GM23338 (cell line): ENCODE measurements at regions not wholly inside any gene's neighbourhood (a gene's known extent, or its start where the extent isn't known, plus 50 kb on each side); places are given as distances from the start of the nearest gene placed in this dataset.

Experiments
- CREB1 ChIP-seq: fragments of 250-450 bp; sonication (Bioruptor Pico); IDR thresholded peaks from 2 replicates; pipeline ENCODE4 v1.5.0; 2020; ENCODE audit warnings: low read depth, mild to moderate bottlenecking, moderate library complexity
- EZH2 ChIP-seq: fragments of 200-600 bp; sonication (generic); IDR thresholded peaks from one replicate; pipeline ENCODE4 v1.8.0; 2017; ENCODE audit warnings: antibody characterized with exemption, mild to moderate bottlenecking, low read depth; ENCODE audit not compliant: unreplicated experiment
- EZH2phosphoT487 ChIP-seq: fragments of 200-600 bp; sonication (generic); IDR thresholded peaks from one replicate; pipeline ENCODE4 v1.8.1; 2018; ENCODE audit warnings: antibody characterized with exemption; ENCODE audit not compliant: unreplicated experiment
- JUNB ChIP-seq: IDR thresholded peaks from one replicate; pipeline ENCODE4 v1.6.1; 2016; ENCODE audit warnings: antibody characterized with exemption; ENCODE audit not compliant: unreplicated experiment
- POLR2AphosphoS5 ChIP-seq: IDR thresholded peaks from 2 replicates; pipeline ENCODE4 v1.6.1; 2016; ENCODE audit warnings: antibody characterized with exemption, low read depth
- REST ChIP-seq: IDR thresholded peaks from one replicate; pipeline ENCODE4 v1.6.1; 2018; ENCODE audit warnings: antibody characterized with exemption; ENCODE audit not compliant: unreplicated experiment
- ZNF331 ChIP-seq: fragments of 250-450 bp; sonication (Bioruptor Pico); IDR thresholded peaks from 2 replicates; pipeline ENCODE4 v1.5.0; 2020; ENCODE audit warnings: low read depth, mild to moderate bottlenecking, moderate library complexity
- TF ChIP-seq, protein P1 (sequence below), 2 experiments: fragments of 200-600 bp in 1 of 2; sonication (generic) in 1 of 2; conservative IDR thresholded peaks; 2 replicates each; pipeline versions ENCODE4 v1.5.1 to v1.6.1; 2016 to 2017; ENCODE audit warnings: antibody characterized with exemption in 2 of 2, low read depth in 2 of 2, mild to moderate bottlenecking in 2 of 2, moderate library complexity in 1 of 2
- TF ChIP-seq, protein P2 (sequence below): IDR thresholded peaks from 2 replicates; pipeline ENCODE4 v1.6.1; 2016; ENCODE audit warnings: antibody characterized with exemption

GRCh38 chr2:129462349-129462748 lies 517.1 kb upstream of the RAB6C start:
- TF ChIP-seq POLR2AphosphoS5 (no peak), EZH2phosphoT487 (no peak), REST (no peak), ZNF331 (no peak), CREB1 (CRISPR knock-in tag) (no peak), EZH2 (no peak), JUNB (no peak)
- TF ChIP-seq, protein P1, sequence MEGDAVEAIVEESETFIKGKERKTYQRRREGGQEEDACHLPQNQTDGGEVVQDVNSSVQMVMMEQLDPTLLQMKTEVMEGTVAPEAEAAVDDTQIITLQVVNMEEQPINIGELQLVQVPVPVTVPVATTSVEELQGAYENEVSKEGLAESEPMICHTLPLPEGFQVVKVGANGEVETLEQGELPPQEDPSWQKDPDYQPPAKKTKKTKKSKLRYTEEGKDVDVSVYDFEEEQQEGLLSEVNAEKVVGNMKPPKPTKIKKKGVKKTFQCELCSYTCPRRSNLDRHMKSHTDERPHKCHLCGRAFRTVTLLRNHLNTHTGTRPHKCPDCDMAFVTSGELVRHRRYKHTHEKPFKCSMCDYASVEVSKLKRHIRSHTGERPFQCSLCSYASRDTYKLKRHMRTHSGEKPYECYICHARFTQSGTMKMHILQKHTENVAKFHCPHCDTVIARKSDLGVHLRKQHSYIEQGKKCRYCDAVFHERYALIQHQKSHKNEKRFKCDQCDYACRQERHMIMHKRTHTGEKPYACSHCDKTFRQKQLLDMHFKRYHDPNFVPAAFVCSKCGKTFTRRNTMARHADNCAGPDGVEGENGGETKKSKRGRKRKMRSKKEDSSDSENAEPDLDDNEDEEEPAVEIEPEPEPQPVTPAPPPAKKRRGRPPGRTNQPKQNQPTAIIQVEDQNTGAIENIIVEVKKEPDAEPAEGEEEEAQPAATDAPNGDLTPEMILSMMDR (conservative IDR thresholded peaks at IDR 0.05; ENCODE audit: low read depth in 2 of 2), result no peak
- TF ChIP-seq, protein P2, sequence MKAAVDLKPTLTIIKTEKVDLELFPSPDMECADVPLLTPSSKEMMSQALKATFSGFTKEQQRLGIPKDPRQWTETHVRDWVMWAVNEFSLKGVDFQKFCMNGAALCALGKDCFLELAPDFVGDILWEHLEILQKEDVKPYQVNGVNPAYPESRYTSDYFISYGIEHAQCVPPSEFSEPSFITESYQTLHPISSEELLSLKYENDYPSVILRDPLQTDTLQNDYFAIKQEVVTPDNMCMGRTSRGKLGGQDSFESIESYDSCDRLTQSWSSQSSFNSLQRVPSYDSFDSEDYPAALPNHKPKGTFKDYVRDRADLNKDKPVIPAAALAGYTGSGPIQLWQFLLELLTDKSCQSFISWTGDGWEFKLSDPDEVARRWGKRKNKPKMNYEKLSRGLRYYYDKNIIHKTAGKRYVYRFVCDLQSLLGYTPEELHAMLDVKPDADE, result no peak
